Keratinocyte (primary cell): ENCODE measurements at regions not wholly inside any gene's neighbourhood (a gene's known extent, or its start where the extent isn't known, plus 50 kb on each side); places are given as distances from the start of the nearest gene placed in this dataset.
A peak's percentile ranks its signal among the peaks of the same experiment; 100 is the strongest.

Source experiments
- DNase-seq: peaks from one replicate; pipeline ENCODE4 v3.0.0-alpha.2; 2011; ENCODE audit warnings: low read depth, missing footprints, low spot score
- FAIRE-seq: peaks from 2 replicates; lab custom pipeline; 2011; peaks lifted over from hg19 to GRCh38; lab: Jason Lieb, UNC
- H2AFZ ChIP-seq: 2 replicates; pipeline ENCODE4 v1.6.0; 2012; ENCODE audit warnings: low read length, control low read depth, inconsistent platforms; ENCODE audit not compliant: control insufficient read depth
- H3K27ac ChIP-seq: 2 replicates; pipeline ENCODE4 v1.5.1; 2011; ENCODE audit warnings: low read length; ENCODE audit not compliant: control insufficient read depth, insufficient read depth
- H3K27me3 ChIP-seq: 3 replicates; pipeline ENCODE4 v1.6.0; 2011; ENCODE audit warnings: low read length; ENCODE audit not compliant: control insufficient read depth, insufficient read depth; ENCODE audit errors: extremely low read depth
- H3K36me3 ChIP-seq, 2 experiments: 2 replicates in 1 of 2; 3 replicates in 1 of 2; pipeline ENCODE4 v1.5.1; 2011; ENCODE audit warnings: low read length in 2 of 2, mild to moderate bottlenecking in 1 of 2; ENCODE audit not compliant: control insufficient read depth in 2 of 2, insufficient read depth in 2 of 2; ENCODE audit errors: extremely low read depth in 1 of 2
- H3K4me1 ChIP-seq: 3 replicates; pipeline ENCODE4 v1.5.1; 2011; ENCODE audit warnings: low read length; ENCODE audit not compliant: control insufficient read depth, insufficient read depth; ENCODE audit errors: extremely low read depth
- H3K4me2 ChIP-seq: 3 replicates; pipeline ENCODE4 v1.6.0; 2011; ENCODE audit warnings: low read depth, low read length; ENCODE audit not compliant: control insufficient read depth, insufficient read depth; ENCODE audit errors: extremely low read depth
- H3K4me3 ChIP-seq, 3 experiments: fragments of 200-600 bp in 1 of 3; sonication (generic) in 1 of 3; 2 replicates in 2 of 3; 3 replicates in 1 of 3; pipeline ENCODE4 v1.5.1; 2011 to 2016; ENCODE audit warnings: low read length in 3 of 3, mild to moderate bottlenecking in 3 of 3, control low read depth in 2 of 3, inconsistent platforms in 1 of 3, low read depth in 1 of 3, mixed read lengths in 1 of 3, mixed run types in 1 of 3, moderate library complexity in 1 of 3; ENCODE audit not compliant: control insufficient read depth in 2 of 3, insufficient read depth in 2 of 3; ENCODE audit errors: extremely low read depth in 1 of 3
- H3K79me2 ChIP-seq: 2 replicates; pipeline ENCODE4 v1.6.0; 2012; ENCODE audit warnings: low read length; ENCODE audit not compliant: control insufficient read depth, insufficient read depth
- H3K9ac ChIP-seq: 3 replicates; pipeline ENCODE4 v1.6.0; 2011; ENCODE audit warnings: low read length; ENCODE audit not compliant: control insufficient read depth, insufficient read depth; ENCODE audit errors: extremely low read depth
- H3K9me1 ChIP-seq: 3 replicates; pipeline ENCODE4 v1.6.0; 2011; ENCODE audit warnings: low read length; ENCODE audit not compliant: control insufficient read depth, insufficient read depth; ENCODE audit errors: extremely low read depth
- H3K9me3 ChIP-seq: 2 replicates; pipeline ENCODE4 v1.5.1; 2012; ENCODE audit warnings: low read depth, low read length; ENCODE audit not compliant: control insufficient read depth
- H4K20me1 ChIP-seq: 3 replicates; pipeline ENCODE4 v1.6.0; 2011; ENCODE audit warnings: low read length; ENCODE audit not compliant: control insufficient read depth, insufficient read depth; ENCODE audit errors: extremely low read depth
- CTCF ChIP-seq, 3 experiments: IDR thresholded peaks in 1 of 3; conservative IDR thresholded peaks in 1 of 3; optimal IDR thresholded peaks in 1 of 3; 2 replicates in 2 of 3; 3 replicates in 1 of 3; pipeline versions ENCODE3 to v1.5.1; 2011; ENCODE audit warnings: low read length in 3 of 3, mild to moderate bottlenecking in 3 of 3, moderate library complexity in 2 of 3, control low read depth in 1 of 3, inconsistent platforms in 1 of 3; ENCODE audit not compliant: insufficient read depth in 2 of 3; ENCODE audit errors: extremely low read depth in 1 of 3
- EZH2 ChIP-seq: IDR thresholded peaks from one replicate; pipeline ENCODE4 v1.6.1; 2012; ENCODE audit warnings: inconsistent platforms, mild to moderate bottlenecking, low read length, moderate library complexity
- dilution Hi-C: fragments of 300-500 bp; cut with MboI; formaldehyde crosslinking; loops from one replicate; pipeline ENCODE4 v1.7.0; 2020; ENCODE audit warnings: low sequenced_read_pairs; ENCODE audit not compliant: extremely low pct_ligation_motif_present

GRCh38 chr13:106117035-106117434, 418.4 kb downstream of the EFNB2 start:
- dilution Hi-C loops: no loop called here
- Histone ChIP-seq H3K4me3 (no peak overlapping the region), H4K20me1 (no peaks in the 10 kb centered on the region), H3K4me2 (no peak overlapping the region), H3K27ac (no peak overlapping the region), H3K9ac (no peak overlapping the region), H3K36me3 (no peaks in the 10 kb centered on the region), H3K4me1 (peaks cover 31% of the 10 kb centered on the region), H3K9me3 (no peaks in the 10 kb centered on the region), H3K9me1 (no peaks in the 10 kb centered on the region), H2AFZ (no peak overlapping the region), H3K79me2 (no peaks in the 10 kb centered on the region), H3K27me3 (no peaks in the 10 kb centered on the region)
- TF ChIP-seq EZH2 (no peak), CTCF (optimal IDR thresholded peaks at IDR 0.05 in 1 of 3, IDR thresholded peaks at IDR 0.05 in 1 of 3, conservative IDR thresholded peaks at IDR 0.05 in 1 of 3; ENCODE audit: extremely low read depth in 1 of 3, insufficient read depth in 2 of 3, low read length in 3 of 3) (no peak)
- no peak for FAIRE-seq
- no peak for DNase-seq

- FAIRE-seq: no peak
- Histone ChIP-seq H3K36me3 (no peaks in the 10 kb centered on the region), H3K4me1 (peaks cover 26% of the 10 kb centered on the region), H3K27ac (no peak overlapping the region), H3K9ac (no peak overlapping the region), H3K4me2 (no peak overlapping the region), H3K9me1 (no peaks in the 10 kb centered on the region), H3K4me3 (no peak overlapping the region), H3K27me3 (no peaks in the 10 kb centered on the region), H4K20me1 (no peaks in the 10 kb centered on the region), H3K9me3 (no peaks in the 10 kb centered on the region), H3K79me2 (no peaks in the 10 kb centered on the region), H2AFZ (peak overlapping the region; percentile 49)
- dilution Hi-C loops: no loop called here
- TF ChIP-seq CTCF (optimal IDR thresholded peaks at IDR 0.05 in 1 of 3, IDR thresholded peaks at IDR 0.05 in 1 of 3, conservative IDR thresholded peaks at IDR 0.05 in 1 of 3; ENCODE audit: extremely low read depth in 1 of 3, insufficient read depth in 2 of 3, low read length in 3 of 3) (no peak), EZH2 (no peak)
- no peak for DNase-seq
These were observed 420.4 kb downstream of the EFNB2 start for GRCh38 chr13:106115081-106115480.
